ENCODE measurements at regions not wholly inside any gene's neighbourhood (a gene's known extent, or its start where the extent isn't known, plus 50 kb on each side); places are given as distances from the start of the nearest gene placed in this dataset.

- DNase-seq, result no peak
These were observed 81.7 kb upstream of the NECTIN1 start for GRCh38 chr11:119810478-119811232.

DNA sequence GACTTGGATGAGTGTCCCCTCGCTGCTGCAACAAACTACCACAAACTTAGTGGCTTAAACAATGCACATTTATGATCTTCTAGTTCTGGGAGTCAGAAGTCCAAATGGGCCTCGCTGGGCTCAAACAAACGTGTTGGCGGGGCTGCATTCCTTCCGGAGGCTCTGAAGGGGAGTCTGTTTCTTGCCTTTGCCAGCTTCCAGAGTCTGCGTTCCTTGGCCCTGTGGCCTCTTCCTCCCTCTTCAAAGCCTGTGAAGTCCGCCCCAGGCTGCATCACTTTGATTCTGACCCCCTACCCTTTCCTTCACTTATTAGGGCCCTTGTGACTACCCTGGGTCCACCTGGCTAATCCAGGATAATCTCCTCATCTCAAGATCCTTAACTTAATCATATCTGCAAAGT, 80.3 kb upstream of the NECTIN1 start:
- DNase-seq, result no peak

DNA sequence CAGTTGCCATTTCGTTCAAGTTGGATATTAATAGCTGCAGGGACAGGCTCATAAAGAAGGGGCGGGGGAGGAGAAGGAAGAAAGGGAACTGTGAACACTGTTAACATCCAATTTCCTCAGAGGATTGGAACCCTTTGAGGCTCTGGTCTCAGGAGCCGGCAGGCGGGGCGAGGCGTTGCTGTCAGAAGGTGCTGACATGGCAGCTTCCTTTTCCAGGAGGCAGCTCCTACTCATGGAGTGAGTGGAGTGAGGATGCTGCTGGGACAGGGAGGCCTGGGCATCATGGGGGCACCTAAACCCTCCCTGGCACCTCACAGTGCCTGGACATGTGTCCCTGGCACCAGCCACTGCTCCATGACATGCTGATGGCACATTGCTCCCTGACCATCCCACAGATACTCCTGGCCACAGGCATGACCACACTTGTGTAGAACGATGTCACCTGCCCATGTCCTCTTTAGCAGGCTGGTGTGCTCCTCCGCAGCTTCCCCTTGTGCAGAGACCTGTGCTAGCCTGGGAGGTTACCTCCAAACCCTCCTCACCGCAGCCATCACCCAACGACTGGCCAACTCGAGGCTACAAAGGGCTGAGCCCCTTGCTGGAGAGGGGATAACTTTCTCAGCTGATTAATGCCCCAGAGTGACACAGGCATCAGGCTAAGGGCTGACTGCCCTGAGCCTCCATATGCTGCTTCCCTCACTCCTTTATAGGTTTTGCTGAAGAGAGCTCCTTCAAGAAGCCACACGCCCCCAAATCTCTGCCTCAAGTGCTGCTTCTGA, 79.6 kb upstream of the NECTIN1 start:
- DNase-seq, result no peak

DNA sequence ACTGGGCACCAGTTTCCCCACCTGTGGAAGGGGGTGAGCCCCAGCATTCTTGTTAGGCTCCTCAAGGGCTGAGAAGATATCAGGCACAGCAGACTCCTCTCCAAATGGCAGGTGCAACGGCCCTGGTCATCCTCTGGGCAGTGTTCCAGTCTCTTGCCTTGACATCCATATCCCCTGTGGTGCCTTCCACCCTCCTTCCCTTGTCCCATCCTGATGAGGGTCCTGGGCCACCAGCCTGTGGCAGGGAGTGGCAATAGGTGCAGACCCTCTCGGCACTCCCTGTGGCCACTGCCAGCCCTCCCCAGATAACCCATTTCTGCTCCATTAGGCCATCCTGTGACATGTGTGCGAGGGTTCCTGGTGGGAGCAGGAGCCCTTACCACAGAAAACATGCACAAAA, 78.8 kb upstream of the NECTIN1 start:
- no peak for DNase-seq

DNA sequence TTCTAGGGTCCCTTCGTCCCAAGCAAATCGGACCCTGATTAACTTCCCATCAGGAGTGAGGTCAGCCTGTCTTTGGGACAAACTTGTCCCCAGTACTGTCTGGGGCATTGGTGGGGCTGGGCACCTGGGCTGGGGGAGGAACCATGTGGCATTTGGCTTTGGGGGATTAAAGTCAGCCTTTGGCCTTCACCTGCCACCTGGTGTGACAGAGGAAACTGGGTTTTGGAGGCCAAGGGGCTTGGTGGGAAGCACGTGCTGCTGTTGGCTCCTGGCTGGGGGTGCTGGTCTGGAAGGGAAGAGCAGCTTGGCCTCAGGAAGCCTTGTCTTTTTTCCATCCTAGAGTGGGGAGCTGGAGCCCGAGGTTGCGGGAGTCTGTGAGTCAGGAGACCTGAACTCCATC, 78.4 kb upstream of the NECTIN1 start:
- DNase-seq, result no peak

- no peak for DNase-seq
These were observed 77.3 kb upstream of the NECTIN1 start for GRCh38 chr11:119806064-119806915.

DNA sequence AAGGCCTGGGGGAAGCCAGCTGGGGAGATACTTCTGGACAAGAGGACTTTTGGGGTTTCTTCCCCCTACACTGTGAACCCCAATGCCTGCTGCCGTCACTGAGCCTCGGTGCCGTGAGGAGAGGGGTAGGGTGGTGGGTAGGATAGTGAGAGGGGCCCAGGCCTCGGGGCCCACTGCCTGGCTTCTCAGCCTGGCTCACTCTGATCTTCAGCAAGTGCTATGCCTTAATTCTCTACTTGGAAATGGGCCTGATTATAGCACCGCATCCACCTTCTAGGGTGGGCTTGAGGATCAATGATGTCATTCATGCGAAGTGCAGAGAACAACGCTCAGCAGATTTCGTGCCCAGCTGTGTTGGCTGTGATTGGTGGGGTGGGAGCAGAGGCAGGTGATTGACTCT, 76.7 kb upstream of the NECTIN1 start:
- no peak for DNase-seq

GRCh38 chr11:119804698-119805097, 75.7 kb upstream of the NECTIN1 start:
- no peak for DNase-seq

DNA sequence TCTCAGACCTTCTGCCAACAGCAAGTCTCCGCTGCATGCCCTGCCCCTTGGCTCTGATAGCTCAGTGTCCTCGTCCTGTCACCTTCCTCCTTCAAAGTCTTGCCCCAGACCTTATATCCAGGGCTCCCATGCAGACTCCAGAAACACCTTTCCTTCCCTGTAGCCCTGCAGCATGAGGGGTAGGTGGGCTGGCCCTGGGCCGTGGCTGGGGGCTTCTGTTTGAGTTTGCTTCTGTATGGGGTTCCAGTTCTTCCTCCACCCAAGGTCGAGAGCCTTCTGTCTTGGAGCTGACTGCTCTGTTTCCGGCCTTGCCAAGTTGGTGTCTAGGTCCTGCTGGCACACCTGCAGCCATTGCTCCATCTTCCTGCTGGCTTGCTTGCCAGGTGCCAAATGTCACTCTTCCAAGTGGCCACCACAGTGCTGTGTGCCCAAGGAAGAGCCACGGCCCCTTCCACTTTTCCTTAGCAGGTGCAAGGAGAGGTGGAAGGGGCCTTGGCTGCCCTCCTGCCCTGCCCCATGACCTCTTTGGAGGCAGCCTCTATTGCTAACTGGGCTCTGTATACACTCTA, 74.8 kb upstream of the NECTIN1 start:
- DNase-seq, result no peak

- DNase-seq, result no peak
These were observed 74.1 kb upstream of the NECTIN1 start for GRCh38 chr11:119803139-119803538.

- no peak for DNase-seq
These were observed 73.7 kb upstream of the NECTIN1 start for GRCh38 chr11:119802670-119803069.

DNA sequence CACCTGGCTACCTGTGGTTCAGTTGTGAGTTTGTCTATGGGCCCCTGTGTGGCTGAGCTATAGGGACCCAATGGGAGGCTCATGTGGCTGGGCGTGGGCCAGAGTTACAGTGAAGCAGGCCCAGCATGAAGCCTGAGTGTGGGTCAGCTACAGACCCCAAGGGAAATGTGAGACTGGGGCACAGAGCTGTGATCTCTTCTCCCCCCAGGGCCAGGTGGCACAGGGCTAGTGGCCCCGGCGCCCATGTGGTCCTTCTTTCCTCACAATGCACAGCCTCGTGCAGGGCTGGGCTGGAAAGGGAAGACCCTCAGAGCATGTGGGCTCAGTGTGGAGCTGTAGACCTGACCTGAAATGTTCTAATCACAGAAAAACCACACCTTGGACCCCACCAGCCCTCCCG, 71.6 kb upstream of the NECTIN1 start:
- no peak for DNase-seq

GRCh38 chr11:119800171-119800570, 71.2 kb upstream of the NECTIN1 start:
- DNase-seq, result no peak

GRCh38 chr11:119798656-119799055, 69.7 kb upstream of the NECTIN1 start:
- no peak for DNase-seq

- no peak for DNase-seq
These were observed 68.7 kb upstream of the NECTIN1 start for GRCh38 chr11:119797736-119798135.

DNA sequence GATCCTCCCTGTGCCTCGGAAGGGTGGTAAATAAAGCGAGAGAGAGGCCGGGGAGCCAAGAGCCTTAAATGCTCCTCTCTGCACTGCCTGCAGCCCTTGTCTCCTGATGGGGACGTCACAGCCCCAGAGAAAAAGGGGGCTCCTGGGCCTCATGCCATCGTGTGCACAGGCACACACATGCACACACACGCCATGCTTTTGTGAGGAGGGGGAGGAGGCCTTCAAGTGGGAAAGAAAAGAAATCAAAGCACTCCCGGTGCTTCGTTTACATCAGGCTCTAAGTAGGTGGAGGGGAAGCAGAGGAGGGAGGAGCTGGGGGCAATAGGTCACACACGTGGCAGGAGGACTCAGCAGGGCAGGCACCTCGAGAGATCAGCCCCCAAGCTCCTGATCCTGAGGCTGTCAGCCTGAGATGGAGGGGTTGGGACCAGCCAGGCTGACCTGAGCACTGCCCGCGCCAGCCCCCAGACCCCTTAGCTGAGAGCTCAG, 68.2 kb upstream of the NECTIN1 start:
- no peak for DNase-seq

- no peak for DNase-seq
These were observed 67.5 kb upstream of the NECTIN1 start for GRCh38 chr11:119796363-119797060.

- no peak for DNase-seq
These were observed 66.7 kb upstream of the NECTIN1 start for GRCh38 chr11:119795690-119796089.

- DNase-seq, result no peak
These were observed 66.2 kb upstream of the NECTIN1 start for GRCh38 chr11:119795231-119795630.

GRCh38 chr11:119794756-119795155, 65.8 kb upstream of the NECTIN1 start:
- no peak for DNase-seq

DNA sequence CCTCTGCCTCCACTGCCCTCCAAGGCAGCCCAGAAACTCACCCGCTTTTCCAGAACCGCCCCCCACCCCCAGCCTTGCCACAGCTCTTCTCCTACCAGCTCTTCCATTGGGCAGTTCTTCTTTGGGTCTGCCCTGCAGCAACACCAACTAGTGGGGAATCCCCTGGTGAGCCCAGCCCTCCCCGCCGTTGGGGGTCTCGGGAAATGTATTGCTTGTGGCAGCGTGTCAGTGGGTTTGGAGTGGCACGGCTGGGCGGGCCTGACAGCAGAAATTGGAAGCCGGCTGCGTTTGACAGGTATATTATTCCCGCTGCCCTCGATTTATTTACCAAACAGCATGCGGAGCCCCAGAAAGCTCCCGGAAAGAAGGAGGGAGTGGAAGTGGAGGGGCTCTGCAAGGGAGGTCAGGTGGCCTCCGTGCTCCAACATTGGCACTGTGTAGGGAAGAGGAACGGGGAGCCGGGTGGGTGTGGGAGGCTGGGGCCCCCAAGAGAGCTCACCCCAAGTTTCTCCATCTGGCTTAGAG, 65.2 kb upstream of the NECTIN1 start:
- no peak for DNase-seq

All from left kidney (tissue), 1 donor.